NCI-H1694 (cell line): ENCODE measurements at regions not wholly inside any gene's neighbourhood (a gene's known extent, or its start where the extent isn't known, plus 50 kb on each side); places are given as distances from the start of the nearest gene placed in this dataset.

Source experiments
- DNase-seq: peaks from one replicate; lab custom pipeline; 2025; lab: John Stamatoyannopoulos, UW

DNA sequence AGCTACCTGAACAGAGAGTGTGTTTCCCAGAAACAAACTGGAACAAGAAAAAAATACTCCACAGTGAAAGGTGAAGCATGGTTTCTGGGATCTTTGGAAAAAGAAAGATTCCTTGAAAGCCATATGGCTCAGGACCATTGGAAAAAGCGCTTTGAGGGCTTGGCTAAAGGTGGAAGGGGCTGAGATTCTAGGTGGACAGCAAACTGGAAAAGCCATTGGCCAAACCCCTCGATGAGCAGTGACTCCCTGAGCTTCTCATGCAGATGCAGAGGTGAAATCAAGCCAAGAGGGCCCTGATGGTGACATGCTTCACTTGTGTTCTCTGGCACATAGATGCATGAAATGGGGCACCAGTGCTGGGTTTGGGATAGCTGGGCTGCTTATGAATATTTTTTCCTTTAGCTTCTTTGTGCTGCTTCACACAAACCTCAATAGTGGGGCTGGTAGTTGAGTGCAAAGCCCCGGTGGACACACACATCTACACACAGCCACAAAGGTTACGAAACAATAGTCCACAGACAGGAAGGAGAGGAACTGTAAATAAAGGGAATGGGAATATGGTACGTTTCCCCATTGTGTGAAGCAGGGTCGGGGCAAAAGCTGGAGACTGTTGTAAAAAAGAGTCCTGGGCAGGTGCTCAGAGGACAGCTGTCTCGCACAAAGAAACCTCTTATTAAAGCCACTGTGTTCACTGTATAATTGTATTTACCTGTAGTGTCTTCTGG, 117.8 kb downstream of the FOXA2 start:
- no peak for DNase-seq

DNA sequence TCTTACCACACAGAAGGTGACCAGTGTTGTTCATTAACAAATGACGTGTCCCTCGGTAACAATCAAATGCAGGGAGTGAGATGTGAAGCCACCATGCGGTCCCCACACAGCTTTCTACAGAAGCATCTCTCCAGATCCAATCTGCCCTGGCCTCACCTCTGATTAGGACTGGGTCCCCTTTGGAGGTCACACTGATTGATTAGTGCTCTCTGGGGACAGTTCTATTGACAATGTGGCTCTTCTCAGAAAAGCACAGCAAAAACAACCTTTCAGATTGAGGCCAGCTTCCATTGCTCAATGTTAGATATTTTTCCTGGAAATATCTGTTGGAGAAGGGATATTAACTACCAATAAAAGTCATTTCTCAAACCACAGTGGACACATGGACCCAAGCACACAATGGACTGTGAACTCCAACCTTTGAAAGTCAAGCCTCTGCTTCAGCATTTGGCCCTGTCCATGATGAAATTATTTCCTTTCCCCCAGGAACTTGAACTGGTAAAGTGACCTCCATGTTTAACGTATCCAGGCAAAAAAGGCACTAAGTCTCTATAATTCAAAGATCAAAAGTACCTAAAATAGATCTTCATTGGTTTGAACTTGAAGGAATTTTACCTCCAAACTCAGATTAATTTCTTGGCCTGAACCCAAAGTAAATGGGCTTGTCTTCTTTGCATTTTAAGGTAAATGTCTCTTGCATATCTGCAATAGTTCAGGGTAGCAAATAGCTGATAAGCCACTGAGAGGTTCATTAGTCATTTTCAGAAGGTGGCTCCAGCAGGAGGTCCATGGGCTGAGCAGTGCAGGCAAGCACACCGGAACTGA, 118.5 kb downstream of the FOXA2 start:
- DNase-seq, result no peak

DNA sequence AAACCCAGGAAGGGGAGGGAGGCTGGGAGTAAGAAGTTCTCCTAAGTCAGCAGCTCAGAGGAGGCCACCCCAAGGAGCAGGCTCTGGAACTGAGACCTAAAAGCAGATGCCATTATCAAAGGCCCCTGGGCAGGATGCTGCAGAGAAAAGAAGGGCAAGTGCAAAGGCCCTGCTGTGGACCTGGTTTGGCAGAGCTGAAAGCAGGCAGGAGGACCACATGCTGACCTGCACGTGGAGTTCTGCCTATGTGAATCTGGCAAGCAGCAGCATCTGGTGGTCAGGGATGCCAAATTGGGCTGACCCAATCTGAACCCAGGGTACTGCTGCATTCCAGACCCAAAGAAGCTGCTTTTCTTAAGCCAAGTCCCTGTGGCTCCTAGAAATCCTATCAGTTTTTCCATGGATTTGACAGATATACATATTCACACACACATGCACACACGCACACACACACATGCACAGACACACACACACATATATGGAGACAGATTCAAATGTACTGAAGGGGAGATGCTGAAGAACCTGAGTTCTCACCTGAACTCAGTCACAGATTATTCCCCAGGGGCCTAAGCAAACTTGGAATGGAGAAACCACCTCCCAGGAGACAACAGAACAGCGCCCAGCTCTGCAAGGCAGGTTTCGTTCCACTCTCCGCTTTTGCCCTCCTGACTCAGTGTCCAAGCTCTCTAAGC, 119.9 kb downstream of the FOXA2 start:
- DNase-seq, result no peak

DNA sequence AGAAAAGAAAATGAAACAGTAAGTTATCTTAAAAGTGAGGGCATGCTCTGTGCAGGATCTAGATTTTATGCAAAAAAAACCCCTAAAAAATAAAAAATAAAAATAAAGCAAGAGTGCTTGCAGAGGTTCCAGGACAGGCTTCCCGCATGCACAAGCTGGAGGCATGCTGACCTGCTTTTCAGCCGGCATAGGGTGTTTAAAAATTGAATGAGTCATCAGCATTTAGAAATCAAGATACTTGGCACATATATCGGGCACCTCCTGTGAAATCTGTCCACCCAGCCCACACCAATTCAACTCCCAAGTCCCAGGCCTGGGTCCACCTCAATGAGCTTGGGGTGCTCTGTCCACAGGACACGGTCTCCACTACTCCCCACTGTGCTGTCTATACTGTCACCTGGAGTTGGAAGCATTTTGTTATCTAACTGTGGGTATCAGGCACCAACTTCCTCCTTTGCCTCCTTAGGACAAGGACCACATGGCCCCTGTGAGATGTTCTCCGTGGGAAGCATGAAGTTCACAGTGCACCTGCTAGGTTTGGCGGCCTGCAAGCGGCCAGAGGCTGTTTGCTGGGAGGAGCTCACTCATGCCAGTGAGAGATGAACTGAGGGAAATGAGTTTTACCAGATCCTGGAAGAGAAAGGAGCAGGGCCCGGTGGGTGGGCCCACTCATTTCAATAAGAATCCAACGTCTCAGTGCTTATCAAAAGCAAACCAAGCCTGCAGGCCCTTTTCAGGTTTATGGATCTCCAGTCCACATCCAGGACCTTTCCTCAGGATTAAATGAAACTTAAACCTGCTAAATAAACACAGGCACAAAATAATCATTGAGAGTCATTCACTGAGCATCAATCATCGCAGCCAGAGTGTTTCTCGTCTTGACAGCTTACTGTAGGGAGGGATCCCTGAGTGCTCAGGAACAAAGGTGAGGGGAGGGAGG, 121.1 kb downstream of the FOXA2 start:
- no peak for DNase-seq

DNA sequence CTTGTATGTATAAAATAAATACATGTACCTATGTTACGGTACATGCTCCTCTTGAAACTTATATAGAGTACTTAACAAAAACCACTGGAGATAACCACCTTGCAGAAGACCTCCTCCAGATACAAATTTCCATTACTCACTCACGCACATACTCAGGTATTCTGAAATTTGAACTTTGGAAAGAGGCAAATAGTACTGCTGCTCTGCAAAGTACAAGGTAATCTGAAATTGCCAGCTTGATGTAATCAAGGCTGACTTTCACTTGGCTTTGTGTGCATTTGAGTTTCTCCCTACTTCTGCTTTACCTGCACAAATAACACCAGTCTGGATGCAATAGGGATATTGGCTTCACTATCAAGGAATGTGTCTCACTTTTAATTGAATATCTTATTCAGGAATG, 123.6 kb downstream of the FOXA2 start:
- no peak for DNase-seq

DNA sequence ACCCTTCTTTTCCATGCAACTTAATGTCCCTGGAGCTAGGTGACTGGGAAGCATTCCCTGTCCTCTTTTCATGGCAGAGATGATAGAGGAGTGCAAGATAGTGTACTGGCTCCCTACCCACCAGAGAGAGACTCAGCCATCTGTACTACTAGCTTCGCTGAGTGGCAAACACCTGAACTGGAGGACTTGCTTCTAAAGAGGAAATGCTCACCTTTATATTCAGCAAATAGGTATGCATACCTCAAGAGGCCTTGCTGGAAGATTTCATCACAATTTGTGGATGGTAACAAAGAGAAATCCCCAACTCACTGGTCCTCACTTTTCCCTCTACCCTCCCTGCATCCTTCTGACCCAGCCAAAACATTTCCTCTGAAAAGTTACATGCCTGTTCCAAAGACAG, 124.1 kb downstream of the FOXA2 start:
- DNase-seq, result no peak

GRCh38 chr20:22459754-22460153, 124.6 kb downstream of the FOXA2 start:
- DNase-seq, result no peak

DNA sequence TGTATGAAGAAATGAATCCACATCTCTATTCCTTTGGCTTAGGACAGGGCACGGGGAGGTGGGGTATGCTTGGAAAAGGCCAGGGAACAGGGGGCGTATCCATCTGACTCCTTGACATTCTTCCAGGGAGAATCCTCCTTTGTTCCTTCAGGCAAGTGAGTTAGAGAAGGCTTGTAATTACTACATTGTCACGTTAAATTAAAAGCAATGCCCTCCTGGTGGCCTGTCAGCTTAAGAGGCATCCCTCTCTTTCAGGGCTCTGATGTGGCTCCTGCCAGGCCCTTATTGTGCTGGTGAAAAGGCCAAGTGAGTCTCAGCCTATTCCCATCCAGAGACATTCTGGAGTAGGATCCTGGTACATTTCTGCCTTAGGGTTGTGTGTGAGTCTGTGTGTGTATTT, 128.3 kb downstream of the FOXA2 start:
- no peak for DNase-seq

DNA sequence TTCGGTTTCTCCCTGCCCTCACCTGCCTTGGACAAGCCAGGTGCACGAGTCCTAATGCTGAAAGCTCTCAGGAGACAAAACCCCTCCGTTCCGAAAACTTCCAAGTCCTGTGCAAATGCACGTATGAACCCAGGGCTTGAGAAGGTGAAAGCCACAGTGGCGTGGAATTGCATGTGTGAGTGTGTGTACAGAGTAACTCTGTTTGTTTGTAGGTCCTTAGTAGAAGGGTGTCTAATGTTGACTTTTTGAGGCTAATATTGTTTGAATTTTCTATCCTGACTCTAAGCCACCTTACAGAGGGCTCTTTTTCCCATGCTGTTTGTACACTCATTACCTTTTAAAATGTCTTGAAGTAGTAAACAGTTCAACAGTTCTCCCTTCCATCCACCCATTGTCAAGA, 129.1 kb downstream of the FOXA2 start:
- no peak for DNase-seq

GRCh38 chr20:22453244-22454080, 130.9 kb downstream of the FOXA2 start:
- DNase-seq, result no peak

- DNase-seq, result no peak
Measured at GRCh38 chr20:22452442-22453011, 131.8 kb downstream of the FOXA2 start.

GRCh38 chr20:22450537-22450936, 133.8 kb downstream of the FOXA2 start:
- DNase-seq, result no peak

DNA sequence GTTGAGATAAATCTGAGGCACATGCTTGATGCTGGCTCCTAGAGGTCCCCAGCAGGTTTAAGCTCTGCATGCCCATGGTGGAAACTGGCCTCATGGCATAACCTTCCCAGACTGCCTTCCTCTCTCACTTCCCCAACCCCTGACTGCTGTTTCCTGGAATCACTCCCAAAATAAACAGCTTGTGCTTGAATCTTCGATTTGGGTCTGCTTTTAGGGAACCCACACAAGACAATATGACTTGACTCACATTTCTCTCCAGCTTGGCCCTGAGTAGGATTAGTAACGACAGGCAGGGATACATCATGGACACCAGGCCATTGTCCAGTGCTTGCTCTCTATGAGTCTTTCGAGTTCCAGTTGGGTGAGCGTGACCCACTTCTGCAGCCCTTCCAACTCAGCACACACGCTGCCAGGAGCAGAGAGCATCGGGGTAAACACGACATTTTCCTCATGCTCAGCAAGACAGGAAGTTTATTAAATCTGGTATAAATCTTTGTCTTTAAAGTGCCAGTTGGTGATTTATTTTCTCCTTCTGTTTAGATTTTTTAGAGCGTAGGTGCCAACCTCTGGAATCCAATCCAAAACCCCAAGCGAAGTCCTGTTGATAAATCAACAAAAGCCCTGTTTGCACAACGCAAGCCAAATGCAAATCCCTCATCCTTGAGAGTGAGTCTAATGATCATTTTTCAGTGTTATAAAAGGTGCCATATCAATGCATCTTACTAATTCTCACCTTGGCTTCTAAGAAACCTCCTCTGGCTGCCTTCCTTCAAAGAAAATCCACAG, 135.0 kb downstream of the FOXA2 start:
- no peak for DNase-seq

GRCh38 chr20:22447447-22447778, 137.0 kb downstream of the FOXA2 start:
- no peak for DNase-seq

- DNase-seq, result no peak
Measured at GRCh38 chr20:22446613-22447446, 137.5 kb downstream of the FOXA2 start.

- no peak for DNase-seq
Measured at GRCh38 chr20:22442318-22442717, 142.1 kb downstream of the FOXA2 start.

GRCh38 chr20:22438926-22439325, 145.4 kb downstream of the FOXA2 start:
- no peak for DNase-seq

- no peak for DNase-seq
Measured at GRCh38 chr20:22438346-22438745, 146.0 kb downstream of the FOXA2 start.

DNA sequence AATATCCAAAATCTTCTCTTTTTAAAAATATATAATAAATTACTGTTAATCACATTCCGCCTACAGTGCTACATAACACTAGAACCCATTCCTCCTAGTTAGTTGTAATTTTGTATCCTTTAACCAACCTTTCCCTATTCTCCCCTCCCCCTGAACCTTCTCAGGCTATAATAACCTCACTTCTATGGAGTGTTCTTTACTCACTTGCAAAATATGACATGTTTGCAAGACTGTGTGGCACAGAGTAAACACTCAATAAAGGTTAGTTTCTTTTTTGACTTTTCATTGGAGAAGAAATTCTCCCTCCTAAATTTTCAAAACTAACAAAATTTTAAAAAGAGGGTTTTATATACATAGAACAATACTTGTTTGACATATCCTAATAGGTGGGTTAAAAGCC, 147.0 kb downstream of the FOXA2 start:
- DNase-seq, result no peak
